Adrenal gland (tissue), 5 donors: ENCODE measurements at regions not wholly inside any gene's neighbourhood (a gene's known extent, or its start where the extent isn't known, plus 50 kb on each side); places are given as distances from the start of the nearest gene placed in this dataset.

Experiments used
- POLR2A ChIP-seq, 2 donors: fragments of 450-650 bp; IDR thresholded peaks; one replicate each; pipeline ENCODE4 v1.6.1; 2017; ENCODE audit warnings: antibody characterized with exemption in 2 of 2, mild to moderate bottlenecking in 2 of 2, moderate library complexity in 1 of 2
- TF ChIP-seq, protein P1 (sequence below), 6 experiments: fragments of 450-650 bp in 4 of 6; fragments of 200-600 bp in 2 of 6; sonication (generic) in 1 of 6; IDR thresholded peaks; 1 replicate in 5 of 6; 2 replicates in 1 of 6; pipeline versions ENCODE4 v1.5.1 to v1.8.0; 2016 to 2021; ENCODE audit warnings: antibody characterized with exemption in 6 of 6, mild to moderate bottlenecking in 2 of 6, moderate library complexity in 1 of 6
- donor health status: DM: no; HTN: no; CAD: no.

- TF ChIP-seq, protein P1, sequence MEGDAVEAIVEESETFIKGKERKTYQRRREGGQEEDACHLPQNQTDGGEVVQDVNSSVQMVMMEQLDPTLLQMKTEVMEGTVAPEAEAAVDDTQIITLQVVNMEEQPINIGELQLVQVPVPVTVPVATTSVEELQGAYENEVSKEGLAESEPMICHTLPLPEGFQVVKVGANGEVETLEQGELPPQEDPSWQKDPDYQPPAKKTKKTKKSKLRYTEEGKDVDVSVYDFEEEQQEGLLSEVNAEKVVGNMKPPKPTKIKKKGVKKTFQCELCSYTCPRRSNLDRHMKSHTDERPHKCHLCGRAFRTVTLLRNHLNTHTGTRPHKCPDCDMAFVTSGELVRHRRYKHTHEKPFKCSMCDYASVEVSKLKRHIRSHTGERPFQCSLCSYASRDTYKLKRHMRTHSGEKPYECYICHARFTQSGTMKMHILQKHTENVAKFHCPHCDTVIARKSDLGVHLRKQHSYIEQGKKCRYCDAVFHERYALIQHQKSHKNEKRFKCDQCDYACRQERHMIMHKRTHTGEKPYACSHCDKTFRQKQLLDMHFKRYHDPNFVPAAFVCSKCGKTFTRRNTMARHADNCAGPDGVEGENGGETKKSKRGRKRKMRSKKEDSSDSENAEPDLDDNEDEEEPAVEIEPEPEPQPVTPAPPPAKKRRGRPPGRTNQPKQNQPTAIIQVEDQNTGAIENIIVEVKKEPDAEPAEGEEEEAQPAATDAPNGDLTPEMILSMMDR (IDR thresholded peaks at IDR 0.05): no peak
- no peak for TF ChIP-seq POLR2A (IDR thresholded peaks at IDR 0.05)
These were observed 562.6 kb downstream of the DCDC2C start for GRCh38 chr2:4265936-4266335.
